IMR-90 (cell line): ENCODE measurements at regions not wholly inside any gene's neighbourhood (a gene's known extent, or its start where the extent isn't known, plus 50 kb on each side); places are given as distances from the start of the nearest gene placed in this dataset.

ENCODE experiments used
- ATAC-seq: fragments of 200-7000 bp; cut with Tn5 transposase; 2 replicates; pipeline ENCODE4 v1.9.1; 2020; ENCODE audit warnings: low read depth, mild to moderate bottlenecking, moderate library complexity
- BruUV-seq: library from RNA; stranded (reverse); fragments of 400-500 nt; replicated peaks from 2 replicates; lab custom pipeline; 2021; lab: Mats Ljungman, UMichigan
- CTCF ChIA-PET: fragments of 300-600 bp; formaldehyde crosslinking; extraction: SDS; loops from one replicate; lab custom pipeline; 2021; ENCODE audit warnings: antibody characterized with exemption; lab: Yijun Ruan, JAX
- POLR2A ChIA-PET: fragments of 300-600 bp; sonication (Branson Sonifier 250); formaldehyde crosslinking; loops from one replicate; lab custom pipeline; 2022; ENCODE audit warnings: antibody characterized with exemption; ENCODE audit not compliant: unreplicated experiment; lab: Charles Lee
- DNase-seq: peaks from one replicate; pipeline ENCODE4 v3.0.0; 2013
- H2AFZ ChIP-seq: replicated peaks from 2 replicates; pipeline ENCODE3; 2013; ENCODE audit warnings: low read length, mild to moderate bottlenecking; ENCODE audit not compliant: poor library complexity
- H2AK5ac ChIP-seq: 2 replicates; pipeline ENCODE4 v1.6.1; 2013; ENCODE audit warnings: low read depth, low read length, inconsistent platforms
- H2AK9ac ChIP-seq: replicated peaks from 2 replicates; pipeline ENCODE3; 2013; ENCODE audit warnings: mild to moderate bottlenecking, low read depth, low read length, moderate library complexity; ENCODE audit not compliant: poor library complexity
- H2BK120ac ChIP-seq: 2 replicates; pipeline ENCODE4 v1.6.1; 2013; ENCODE audit warnings: low read depth, low read length, inconsistent platforms
- H2BK15ac ChIP-seq: 3 replicates; pipeline ENCODE4 v1.6.1; 2013; ENCODE audit warnings: low read depth, low read length, inconsistent platforms
- H2BK20ac ChIP-seq: 2 replicates; pipeline ENCODE4 v1.6.1; 2013; ENCODE audit warnings: low read depth, mild to moderate bottlenecking, inconsistent platforms, low read length, moderate library complexity
- H2BK5ac ChIP-seq: 2 replicates; pipeline ENCODE4 v1.6.1; 2013; ENCODE audit warnings: mild to moderate bottlenecking, low read depth, low read length, inconsistent platforms; ENCODE audit not compliant: poor library complexity, severe bottlenecking
- H3K14ac ChIP-seq: replicated peaks from 2 replicates; pipeline ENCODE4 v1.6.1; 2013; ENCODE audit warnings: low read depth, low read length, inconsistent platforms
- H3K18ac ChIP-seq: 2 replicates; pipeline ENCODE4 v1.6.1; 2013; ENCODE audit warnings: low read depth, low read length, control low read depth
- H3K23ac ChIP-seq: 2 replicates; pipeline ENCODE4 v1.6.1; 2013; ENCODE audit warnings: low read depth, low read length, inconsistent platforms
- H3K27ac ChIP-seq: 2 replicates; pipeline ENCODE4 v1.5.1; 2013; ENCODE audit warnings: mild to moderate bottlenecking, control low read depth, low read length; ENCODE audit not compliant: insufficient read depth
- H3K27me3 ChIP-seq: 2 replicates; pipeline ENCODE4 v1.6.1; 2013; ENCODE audit warnings: low read length; ENCODE audit not compliant: control insufficient read depth, insufficient read depth
- H3K36me3 ChIP-seq: 2 replicates; pipeline ENCODE4 v1.6.1; 2013; ENCODE audit warnings: low read length, mixed read lengths; ENCODE audit not compliant: control insufficient read depth, insufficient read depth
- H3K4ac ChIP-seq: 2 replicates; pipeline ENCODE4 v1.6.1; 2013; ENCODE audit warnings: low read depth, low read length, inconsistent platforms
- H3K4me1 ChIP-seq: 2 replicates; pipeline ENCODE4 v1.6.1; 2013; ENCODE audit warnings: low read length, mixed read lengths; ENCODE audit not compliant: control insufficient read depth, insufficient read depth
- H3K4me2 ChIP-seq: 2 replicates; pipeline ENCODE4 v1.6.1; 2013; ENCODE audit warnings: low read depth, mild to moderate bottlenecking, control low read depth, low read length, moderate library complexity
- H3K4me3 ChIP-seq: 2 replicates; pipeline ENCODE4 v1.5.1; 2013; ENCODE audit warnings: low read depth, mild to moderate bottlenecking, control low read depth, low read length, moderate library complexity; ENCODE audit not compliant: insufficient read depth
- H3K56ac ChIP-seq: 2 replicates; pipeline ENCODE4 v1.6.1; 2013; ENCODE audit warnings: low read length, inconsistent platforms; ENCODE audit not compliant: insufficient read depth; ENCODE audit errors: extremely low read depth
- H3K79me1 ChIP-seq, 2 experiments: 2 replicates each; pipeline ENCODE4 v1.6.1; 2013; ENCODE audit warnings: low read length in 2 of 2, inconsistent platforms in 1 of 2, low read depth in 1 of 2
- H3K9ac ChIP-seq: 2 replicates; pipeline ENCODE4 v1.6.1; 2013; ENCODE audit warnings: low read depth, low read length, control low read depth
- H3K9me1 ChIP-seq: 2 replicates; pipeline ENCODE4 v1.6.1; 2013; ENCODE audit warnings: low read length, inconsistent platforms; ENCODE audit not compliant: insufficient read depth
- H3K9me3 ChIP-seq: 2 replicates; pipeline ENCODE4 v1.6.1; 2013; ENCODE audit warnings: low read length; ENCODE audit not compliant: control insufficient read depth, insufficient read depth
- H4K20me1 ChIP-seq: 2 replicates; pipeline ENCODE4 v1.6.1; 2013; ENCODE audit warnings: low read length, inconsistent platforms; ENCODE audit not compliant: insufficient read depth
- H4K5ac ChIP-seq: 2 replicates; pipeline ENCODE4 v1.6.1; 2013; ENCODE audit warnings: mild to moderate bottlenecking, low read depth, low read length, control low read depth
- H4K8ac ChIP-seq, 2 experiments: 2 replicates each; pipeline ENCODE4 v1.6.1; 2013; ENCODE audit warnings: low read depth in 2 of 2, low read length in 2 of 2, control low read depth in 1 of 2, inconsistent platforms in 1 of 2
- H4K91ac ChIP-seq: 2 replicates; pipeline ENCODE4 v1.6.1; 2013; ENCODE audit warnings: low read depth, low read length, inconsistent platforms; ENCODE audit not compliant: insufficient read depth
- BHLHE40 ChIP-seq: fragments of 150-350 bp; IDR thresholded peaks from 2 replicates; pipeline ENCODE4 v1.6.1; 2016; ENCODE audit warnings: mild to moderate bottlenecking, low read depth, low read length
- CEBPB ChIP-seq: IDR thresholded peaks from 2 replicates; pipeline ENCODE4 v1.6.1; 2012; ENCODE audit warnings: low read depth, low read length, improper control_type of control experiment
- CHD1 ChIP-seq: IDR thresholded peaks from 2 replicates; pipeline ENCODE4 v1.6.1; 2012; ENCODE audit warnings: low read depth, low read length, improper control_type of control experiment
- CTCF ChIP-seq: conservative IDR thresholded peaks from 2 replicates; pipeline ENCODE4 v1.5.1; 2012; ENCODE audit warnings: mild to moderate bottlenecking, low read depth, low read length, improper control_type of control experiment
- ELK1 ChIP-seq: fragments of 150-350 bp; IDR thresholded peaks from 2 replicates; pipeline ENCODE4 v1.6.1; 2016; ENCODE audit warnings: low read depth, mild to moderate bottlenecking, low read length, moderate library complexity, borderline replicate concordance
- FOS ChIP-seq: fragments of 150-350 bp; IDR thresholded peaks from 2 replicates; pipeline ENCODE4 v1.6.1; 2016; ENCODE audit warnings: low read depth, low read length
- MAFK ChIP-seq: IDR thresholded peaks from 2 replicates; pipeline ENCODE4 v1.6.1; 2012; ENCODE audit warnings: low read depth, low read length, improper control_type of control experiment
- MAZ ChIP-seq: IDR thresholded peaks from 2 replicates; pipeline ENCODE4 v1.6.1; 2012; ENCODE audit warnings: low read depth, mild to moderate bottlenecking, low read length, improper control_type of control experiment, moderate library complexity, borderline replicate concordance
- MXI1 ChIP-seq: IDR thresholded peaks from 2 replicates; pipeline ENCODE4 v1.6.1; 2012; ENCODE audit warnings: low read depth, mild to moderate bottlenecking, low read length, moderate library complexity, borderline replicate concordance
- NFE2L2 ChIP-seq: fragments of 150-350 bp; IDR thresholded peaks from 2 replicates; pipeline ENCODE4 v1.6.1; 2016; ENCODE audit warnings: low read depth, mild to moderate bottlenecking, low read length
- POLR2A ChIP-seq: IDR thresholded peaks from 2 replicates; pipeline ENCODE4 v1.6.1; 2012; ENCODE audit warnings: mild to moderate bottlenecking, low read depth, low read length
- RAD21 ChIP-seq: IDR thresholded peaks from 2 replicates; pipeline ENCODE4 v1.6.1; 2012; ENCODE audit warnings: low read length, improper control_type of control experiment
- RCOR1 ChIP-seq: IDR thresholded peaks from 2 replicates; pipeline ENCODE4 v1.6.1; 2012; ENCODE audit warnings: mild to moderate bottlenecking, low read length, improper control_type of control experiment; ENCODE audit not compliant: insufficient replicate concordance
- RFX5 ChIP-seq: IDR thresholded peaks from 2 replicates; pipeline ENCODE4 v1.8.0; 2012; ENCODE audit warnings: low read depth, mild to moderate bottlenecking, low read length, moderate library complexity
- SMC3 ChIP-seq: fragments of 150-350 bp; IDR thresholded peaks from 2 replicates; pipeline ENCODE4 v1.6.1; 2016; ENCODE audit warnings: low read depth, mild to moderate bottlenecking, antibody characterized with exemption, low read length, moderate library complexity
- USF2 ChIP-seq: fragments of 150-350 bp; IDR thresholded peaks from 2 replicates; pipeline ENCODE4 v1.6.1; 2017; ENCODE audit warnings: mild to moderate bottlenecking, antibody characterized with exemption, low read length, low read depth
- whole genome bisulfite sequencing, 2 experiments: methylation state at CpG; one replicate each; pipeline versions ENCODE4 v1.1.5 to v1.1.7; 2013; ENCODE audit warnings: missing lambda C conversion rate in 2 of 2; ENCODE audit not compliant: insufficient read length in 1 of 2; ENCODE audit errors: extremely low coverage in 2 of 2; 5-methylcytosine and 5-hydroxymethylcytosine counted together
- dilution Hi-C: fragments of 300-500 bp; cut with HindIII; formaldehyde crosslinking; loops from one replicate; pipeline ENCODE4 v1.14.3; 2018; ENCODE audit warnings: low sequenced_read_pairs; ENCODE audit not compliant: unreplicated experiment
- in situ Hi-C: fragments of 300-500 bp; cut with MboI; formaldehyde crosslinking; loops from 3 replicates; pipeline ENCODE4 v1.14.3; 2019; ENCODE audit warnings: low sequenced_read_pairs, inconsistent platforms, mixed read lengths
- intact Hi-C: fragments of 100-400 bp; cut with micrococcal nuclease; formaldehyde crosslinking; loops from 2 replicates; pipeline ENCODE4 v1.10.0; 2022

- in situ Hi-C loops, result no loop called here
- H4K5ac ChIP-seq, result no peak overlapping the region
- H4K91ac ChIP-seq, result no peak overlapping the region
- CTCF ChIA-PET, result no interaction called here
- H3K9me1 ChIP-seq, result no peaks in the 10 kb centered on the region
- intact Hi-C loops, result no loop called here
- TF ChIP-seq POLR2A, result no peak
- TF ChIP-seq NFE2L2, result no peak
- no peak for TF ChIP-seq FOS
- TF ChIP-seq RAD21, result no peak
- TF ChIP-seq MAFK, result no peak
- no peak for TF ChIP-seq RCOR1
- no peak for TF ChIP-seq MXI1
- no peak for TF ChIP-seq SMC3
- TF ChIP-seq USF2, result no peak
- no peak for TF ChIP-seq CEBPB
- TF ChIP-seq CHD1, result no peak
- TF ChIP-seq MAZ, result no peak
- no peak for TF ChIP-seq RFX5
- TF ChIP-seq CTCF, result no peak
- no peak for TF ChIP-seq BHLHE40
- TF ChIP-seq ELK1, result no peak
- no peaks in the 10 kb centered on the region for H3K79me1 ChIP-seq
- no peak overlapping the region for H4K8ac ChIP-seq
- H3K4me1 ChIP-seq, result no peaks in the 10 kb centered on the region
- H3K23ac ChIP-seq, result no peak overlapping the region
- H3K9ac ChIP-seq, result no peak overlapping the region
- no peak overlapping the region for H3K4me2 ChIP-seq
- POLR2A ChIA-PET, result no interaction called here
- no peaks in the 10 kb centered on the region for H3K36me3 ChIP-seq
- no peak overlapping the region for H2BK20ac ChIP-seq
- dilution Hi-C loops, result no loop called here
- H2AK9ac ChIP-seq, result no peak overlapping the region
- no peak overlapping the region for H2AFZ ChIP-seq
- BruUV-seq, result no TSS peak
- 60% methylated on average over 1 of the region's 3 CpGs; no CpG with 5 or more reads in 1 of the 2 experiments for WGBS, 2 experiments
- no peak for DNase-seq
- no peak overlapping the region for H3K14ac ChIP-seq
- ATAC-seq, result no peak
- H3K4me3 ChIP-seq, result no peak overlapping the region
- no peak overlapping the region for H2BK15ac ChIP-seq
- H4K20me1 ChIP-seq, result no peaks in the 10 kb centered on the region
- H3K4ac ChIP-seq, result no peak overlapping the region
- H3K56ac ChIP-seq, result no peak overlapping the region
- no peaks in the 10 kb centered on the region for H3K27me3 ChIP-seq
- H2BK5ac ChIP-seq, result no peak overlapping the region
- no peak overlapping the region for H3K27ac ChIP-seq
- H2AK5ac ChIP-seq, result no peak overlapping the region
- no peak overlapping the region for H2BK120ac ChIP-seq
- H3K18ac ChIP-seq, result no peak overlapping the region
- H3K9me3 ChIP-seq, result no peaks in the 10 kb centered on the region
These were observed 217.6 kb downstream of the CAAP1 start for GRCh38 chr9:26675035-26675434.
